LoVo (cell line): ENCODE measurements at regions not wholly inside any gene's neighbourhood (a gene's known extent, or its start where the extent isn't known, plus 50 kb on each side); places are given as distances from the start of the nearest gene placed in this dataset.

Source experiments
- DNase-seq: peaks from one replicate; pipeline ENCODE4 v3.0.0-alpha.2; 2016; ENCODE audit warnings: low spot score

- no peak for DNase-seq
These were observed 140.4 kb upstream of the APCDD1 start for GRCh38 chr18:10314066-10314465.

- no peak for DNase-seq
These were observed 138.9 kb upstream of the APCDD1 start for GRCh38 chr18:10315522-10315921.

- DNase-seq: no peak
These were observed 137.7 kb upstream of the APCDD1 start for GRCh38 chr18:10316778-10317177.

GRCh38 chr18:10317864-10318690 is 136.4 kb upstream of the APCDD1 start:
- DNase-seq: no peak

GRCh38 chr18:10318691-10318970 is 135.8 kb upstream of the APCDD1 start:
- DNase-seq: no peak

GRCh38 chr18:10319026-10319425 is 135.4 kb upstream of the APCDD1 start:
- DNase-seq: no peak

GRCh38 chr18:10319914-10320600 is 134.4 kb upstream of the APCDD1 start:
- DNase-seq: no peak

- no peak for DNase-seq
These were observed 133.6 kb upstream of the APCDD1 start for GRCh38 chr18:10320791-10321190.

GRCh38 chr18:10321576-10321975 is 132.9 kb upstream of the APCDD1 start:
- DNase-seq: no peak

- no peak for DNase-seq
These were observed 132.4 kb upstream of the APCDD1 start for GRCh38 chr18:10322004-10322403.

GRCh38 chr18:10322435-10322834 is 132.0 kb upstream of the APCDD1 start:
- no peak for DNase-seq

GRCh38 chr18:10329101-10329500 is 125.3 kb upstream of the APCDD1 start:
- no peak for DNase-seq

- DNase-seq: no peak
These were observed 124.0 kb upstream of the APCDD1 start for GRCh38 chr18:10330428-10330827.

GRCh38 chr18:10332452-10332851 is 122.0 kb upstream of the APCDD1 start:
- no peak for DNase-seq

GRCh38 chr18:10336749-10337350 is 117.6 kb upstream of the APCDD1 start:
- no peak for DNase-seq

- DNase-seq: no peak
These were observed 113.6 kb upstream of the APCDD1 start for GRCh38 chr18:10340821-10341220.

GRCh38 chr18:10343778-10344177 is 110.7 kb upstream of the APCDD1 start:
- DNase-seq: no peak

- DNase-seq: no peak
These were observed 107.6 kb upstream of the APCDD1 start for GRCh38 chr18:10346749-10347415.

- no peak for DNase-seq
These were observed 104.9 kb upstream of the APCDD1 start for GRCh38 chr18:10349561-10349960.

- no peak for DNase-seq
These were observed 103.8 kb upstream of the APCDD1 start for GRCh38 chr18:10350661-10351060.

GRCh38 chr18:10351219-10351818 is 103.1 kb upstream of the APCDD1 start:
- DNase-seq: no peak

- no peak for DNase-seq
These were observed 102.6 kb upstream of the APCDD1 start for GRCh38 chr18:10351858-10352257.
